ENCODE measurements at regions not wholly inside any gene's neighbourhood (a gene's known extent, or its start where the extent isn't known, plus 50 kb on each side); places are given as distances from the start of the nearest gene placed in this dataset.
"Not testable (repeated sequence)": the region's sequence is repeated elsewhere in the genome, so short reads cannot be mapped to it uniquely, and the experiment has no call there.

DNA sequence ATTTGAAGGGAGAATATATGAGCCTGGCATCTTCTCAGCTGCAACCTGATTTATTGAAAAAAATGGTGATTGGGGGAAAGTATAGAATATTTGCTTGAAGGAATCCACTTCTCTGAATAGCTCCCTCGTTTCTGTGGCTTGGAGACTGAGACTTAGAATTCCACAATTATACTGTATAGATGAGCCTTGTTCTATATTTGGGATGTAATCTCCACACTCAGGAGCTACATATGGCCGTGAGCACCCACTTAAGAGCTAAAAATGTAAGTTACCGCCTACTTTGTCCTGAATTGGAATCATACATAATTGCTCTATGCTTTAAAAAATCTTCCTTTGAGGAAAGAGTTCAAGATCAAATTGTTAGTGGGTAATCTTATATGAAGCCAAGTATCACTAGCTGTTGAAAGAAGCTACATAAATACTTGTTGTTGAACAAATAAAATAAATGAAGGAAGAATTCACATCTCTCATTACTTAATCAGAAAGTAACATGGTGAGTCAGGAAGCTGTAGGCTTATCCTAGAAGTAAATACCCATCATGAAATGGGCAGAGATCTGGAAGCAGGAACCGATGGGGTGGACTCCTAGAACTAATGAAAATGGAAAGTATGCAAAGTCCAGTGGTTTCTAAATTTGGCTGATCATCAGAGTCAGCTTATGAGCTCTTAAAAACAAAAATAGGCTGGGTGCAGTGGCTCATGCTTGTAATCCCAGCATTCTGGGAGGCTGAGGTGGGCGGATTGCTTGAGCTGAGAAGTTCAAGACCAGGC, 254.3 kb downstream of the SOX4 start:
- no peak for DNase-seq (ENCODE audit: low read depth)

- DNase-seq (ENCODE audit: low read depth) = no peak
These were observed 257.1 kb downstream of the SOX4 start for GRCh38 chr6:21850691-21851090.

GRCh38 chr6:21855811-21856455, 262.4 kb downstream of the SOX4 start:
- no peak for DNase-seq (ENCODE audit: low read depth)

DNA sequence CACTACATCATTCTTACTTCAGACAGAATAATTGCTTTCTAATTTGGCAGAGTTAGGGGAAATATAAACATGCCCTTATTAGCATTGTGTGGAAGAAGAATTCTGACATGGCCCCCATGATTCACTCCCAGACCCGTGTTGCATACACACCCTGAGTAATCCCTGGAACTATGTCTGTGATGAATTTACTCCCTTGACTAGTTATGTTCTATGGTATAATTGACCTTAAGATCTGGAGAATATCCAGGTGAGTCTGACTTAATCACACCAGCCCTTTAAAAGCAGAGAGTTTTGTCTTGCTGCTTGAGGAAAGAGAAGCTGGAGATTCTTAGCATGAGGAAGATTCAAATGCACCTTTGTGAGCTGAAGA, 262.9 kb downstream of the SOX4 start:
- DNase-seq (ENCODE audit: low read depth) = no peak

GRCh38 chr6:21856844-21857243, 263.3 kb downstream of the SOX4 start:
- DNase-seq (ENCODE audit: low read depth) = no peak

GRCh38 chr6:21858076-21858475, 264.5 kb downstream of the SOX4 start:
- no peak for DNase-seq (ENCODE audit: low read depth)

GRCh38 chr6:21859193-21859735, 265.7 kb downstream of the SOX4 start:
- no peak for DNase-seq (ENCODE audit: low read depth)

DNA sequence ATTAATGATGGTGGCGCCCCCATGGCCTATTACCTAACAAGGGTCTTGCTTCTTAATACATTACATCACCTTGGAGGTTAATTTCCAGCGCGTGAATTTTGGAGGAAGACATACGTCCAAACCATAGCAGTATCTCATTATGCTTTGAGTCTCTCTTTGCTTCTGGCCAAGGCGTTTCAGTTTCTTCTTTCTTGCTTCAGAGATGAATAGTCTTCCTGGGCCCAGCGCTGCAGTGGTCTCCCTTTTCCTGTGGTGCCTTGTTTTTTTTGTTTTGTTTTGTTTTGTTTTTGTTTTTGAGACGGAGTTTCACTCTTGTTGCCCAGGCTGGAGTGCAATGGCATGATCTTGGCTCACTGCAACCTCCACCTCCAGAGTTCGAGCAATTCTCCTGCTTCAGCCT, 268.4 kb downstream of the SOX4 start:
- DNase-seq (ENCODE audit: low read depth) = no peak

- DNase-seq (ENCODE audit: low read depth) = no peak
These were observed 270.7 kb downstream of the SOX4 start for GRCh38 chr6:21864206-21864605.

DNA sequence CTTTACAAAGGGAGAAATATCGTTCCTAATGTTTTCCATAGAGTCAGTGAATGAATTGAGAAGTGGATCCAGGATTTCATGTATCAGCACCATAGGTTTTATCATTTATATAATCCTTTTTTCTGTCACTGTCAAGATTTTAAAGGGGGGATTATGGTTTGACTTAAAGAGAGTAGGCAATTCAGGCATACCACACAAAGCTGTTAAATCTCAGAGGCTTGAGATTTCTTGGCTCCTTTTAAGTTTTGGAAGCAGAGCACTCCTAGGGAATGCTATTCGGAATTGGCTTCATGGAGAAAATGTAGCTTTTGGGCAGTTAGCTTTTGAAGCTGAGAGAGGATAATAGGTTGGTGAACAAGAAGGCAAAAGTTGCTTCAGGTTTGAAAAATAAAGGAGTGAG, 274.7 kb downstream of the SOX4 start:
- DNase-seq (ENCODE audit: low read depth) = no peak

DNA sequence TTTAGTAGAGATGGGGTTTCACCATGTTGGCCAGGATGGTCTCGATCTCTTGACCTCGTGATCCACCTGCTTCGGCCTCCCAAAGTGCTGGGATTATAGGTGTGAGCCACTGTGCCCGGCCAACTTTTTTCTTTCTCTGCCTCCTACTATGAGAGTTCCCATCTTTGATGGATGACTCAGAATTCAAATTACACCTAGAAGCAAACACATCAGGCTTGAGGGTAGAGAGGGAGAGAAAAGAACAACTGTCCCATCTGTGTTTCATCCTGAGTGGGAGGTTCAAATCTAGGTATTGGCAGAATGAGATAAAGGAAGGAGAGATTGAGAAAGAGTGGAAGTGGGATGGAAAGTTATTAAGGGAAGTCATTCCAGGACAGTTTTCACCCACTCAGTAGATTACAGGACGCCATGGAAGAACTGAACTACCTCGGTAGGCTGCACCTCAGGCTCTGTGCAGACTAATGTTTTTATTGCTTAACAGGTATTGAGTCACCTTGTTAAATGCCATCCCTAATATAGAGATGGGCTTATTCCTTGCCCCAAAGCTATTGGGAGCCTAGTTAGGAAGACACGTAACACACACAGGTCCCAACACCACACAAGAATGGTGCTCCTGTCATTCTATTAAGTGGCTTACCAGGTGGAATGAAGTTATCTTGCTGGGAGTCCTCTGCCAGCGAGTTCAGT, 275.7 kb downstream of the SOX4 start:
- no peak for DNase-seq (ENCODE audit: low read depth)

DNA sequence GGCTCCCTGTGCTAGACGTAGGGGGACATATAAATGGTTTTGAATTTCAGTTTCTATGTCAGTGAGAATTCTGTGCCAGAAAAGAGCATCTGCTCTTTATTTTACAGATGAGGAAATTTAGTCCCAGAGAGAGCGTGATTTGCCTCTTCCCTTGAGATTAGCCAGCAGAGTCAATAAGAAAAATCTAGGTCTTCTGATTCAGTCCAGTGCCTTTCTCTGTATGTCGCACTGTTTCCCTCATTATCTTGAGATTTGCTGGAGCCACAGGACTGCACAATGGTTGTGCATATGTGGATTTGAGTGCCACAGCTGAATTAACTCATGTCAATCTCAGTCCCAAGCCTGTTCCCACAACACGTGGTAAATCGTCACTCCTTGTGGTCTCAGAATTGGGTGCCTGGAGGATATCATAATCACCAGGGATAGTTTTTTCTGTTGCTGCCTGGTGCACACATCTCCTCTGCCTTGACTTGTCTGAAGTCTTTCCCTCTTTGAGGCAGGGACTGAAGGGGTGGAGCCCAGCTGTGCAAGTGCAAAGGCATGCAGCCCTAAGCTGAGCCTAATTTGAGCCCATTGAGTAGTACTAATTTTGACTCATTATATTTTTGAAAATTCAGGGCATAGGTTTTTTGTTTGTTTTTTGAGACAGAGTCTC, 276.7 kb downstream of the SOX4 start:
- DNase-seq (ENCODE audit: low read depth) = no peak

- no peak for DNase-seq (ENCODE audit: low read depth)
These were observed 278.3 kb downstream of the SOX4 start for GRCh38 chr6:21871831-21872230.

DNA sequence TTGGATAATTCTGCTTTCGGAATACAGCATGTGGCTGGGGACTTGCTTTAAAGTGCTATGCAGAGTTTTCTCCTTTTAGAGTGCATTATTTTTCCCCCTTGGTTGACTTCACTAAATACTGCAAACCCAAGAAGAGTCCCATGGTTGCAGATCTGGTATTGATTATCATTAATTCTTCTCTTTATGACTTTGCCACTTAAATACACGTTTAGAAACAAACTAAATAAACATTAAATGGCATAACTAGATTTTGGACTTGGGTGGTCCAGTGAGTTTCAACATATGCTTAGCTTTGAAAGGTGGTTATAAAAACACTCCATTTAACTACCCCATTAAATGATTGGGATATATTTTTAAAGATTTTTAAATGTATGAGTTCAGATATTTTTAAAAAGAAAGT, 279.2 kb downstream of the SOX4 start:
- DNase-seq (ENCODE audit: low read depth) = no peak

GRCh38 chr6:21873562-21873961, 280.0 kb downstream of the SOX4 start:
- no peak for DNase-seq (ENCODE audit: low read depth)

DNA sequence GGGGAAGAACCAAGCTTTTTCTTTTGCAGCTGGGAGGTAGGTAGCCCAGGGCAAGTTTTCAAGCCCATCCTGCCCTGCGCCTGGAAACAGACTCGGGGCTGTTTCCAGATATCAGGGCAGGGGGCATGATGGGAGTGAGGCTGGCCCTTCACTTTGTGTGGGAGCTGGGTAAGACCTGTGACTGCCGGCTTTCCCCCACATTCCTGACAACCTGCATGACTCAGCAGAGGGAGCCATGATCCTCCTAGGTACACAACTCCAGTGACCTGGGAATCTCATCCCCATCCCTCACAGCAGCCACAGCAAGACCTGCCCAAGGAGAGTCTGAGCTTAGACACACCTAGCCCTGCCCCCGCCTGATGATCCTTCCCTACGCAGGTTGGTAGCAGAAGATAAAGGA, 280.8 kb downstream of the SOX4 start:
- no peak for DNase-seq (ENCODE audit: low read depth)

GRCh38 chr6:21877037-21877436, 283.5 kb downstream of the SOX4 start:
- not testable (repeated sequence) for DNase-seq (ENCODE audit: low read depth)

DNA sequence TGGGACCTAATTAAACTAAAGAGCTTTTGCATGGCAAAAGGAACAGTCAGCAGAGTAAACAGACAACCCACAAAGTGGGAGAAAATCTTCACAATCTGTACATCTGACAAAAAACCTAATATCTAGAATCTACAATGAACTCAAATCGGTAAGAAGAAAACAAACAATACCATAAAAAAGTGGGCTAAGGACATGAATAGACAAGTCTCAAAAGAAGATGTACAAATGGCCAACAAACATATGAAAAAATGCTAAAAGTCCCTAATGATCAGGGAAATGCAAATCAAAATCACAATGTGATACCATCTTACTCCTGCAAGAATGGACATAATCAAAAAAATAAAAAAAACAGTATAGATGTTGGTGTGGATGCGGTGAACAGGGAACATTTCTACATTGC, 286.7 kb downstream of the SOX4 start:
- DNase-seq (ENCODE audit: low read depth) = not testable (repeated sequence)

DNA sequence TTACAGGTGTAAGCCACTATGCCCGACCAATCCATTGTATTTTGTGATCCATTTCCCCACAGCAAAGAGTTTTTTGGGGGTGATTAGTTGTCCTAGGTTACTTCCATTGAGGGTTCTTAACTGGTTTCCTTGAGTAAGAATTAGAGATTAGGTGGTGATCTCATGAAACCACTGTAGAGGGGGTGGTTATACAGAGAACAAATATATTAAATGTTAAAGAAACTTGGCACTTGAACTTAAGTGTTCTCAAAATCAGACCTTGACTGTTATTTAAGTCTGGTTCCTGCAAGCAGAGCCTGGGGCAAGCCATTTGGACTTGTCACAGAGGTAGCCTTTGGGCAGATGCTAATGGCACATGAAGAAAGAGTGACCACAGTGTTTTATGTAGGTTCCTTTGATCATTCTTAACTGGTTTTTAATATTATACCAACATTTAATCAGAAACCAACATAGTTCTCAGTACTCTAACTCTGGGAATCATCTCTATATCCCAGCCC, 288.5 kb downstream of the SOX4 start:
- DNase-seq (ENCODE audit: low read depth) = no peak

DNA sequence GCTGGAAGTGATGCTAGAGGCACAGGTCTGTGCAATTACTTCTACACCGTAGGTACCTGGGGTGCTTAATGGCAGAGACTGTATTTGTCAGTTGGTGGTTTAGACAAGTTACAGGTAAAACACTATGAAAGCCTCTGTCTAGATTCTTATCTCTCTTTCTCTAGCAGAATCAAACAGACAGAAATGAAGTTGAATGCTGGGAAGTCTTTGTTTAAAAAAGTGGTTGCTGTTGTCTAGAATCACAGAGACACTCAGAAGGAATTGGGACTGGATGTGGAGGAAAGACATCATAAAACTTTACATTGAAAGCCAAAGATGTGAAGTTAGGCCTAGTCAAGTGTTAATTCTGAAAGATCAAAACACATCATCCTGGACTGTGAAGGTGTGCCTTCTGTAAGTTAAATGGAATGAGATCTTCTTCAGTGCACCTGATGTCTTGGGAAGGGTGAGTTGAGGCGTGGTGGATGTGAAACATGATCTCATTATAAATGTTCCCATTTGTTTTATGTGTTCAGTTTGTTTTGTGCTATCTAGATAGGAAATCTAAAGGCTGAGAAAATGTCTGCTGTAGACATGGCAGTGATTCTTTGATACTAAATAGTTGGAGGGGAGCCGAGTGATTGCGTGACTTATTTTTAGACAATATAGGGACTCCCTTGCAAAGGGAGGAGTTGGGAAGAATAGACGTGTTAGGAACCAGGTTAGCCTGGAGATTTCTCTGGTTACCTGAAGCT, 290.2 kb downstream of the SOX4 start:
- no peak for DNase-seq (ENCODE audit: low read depth)

DNA sequence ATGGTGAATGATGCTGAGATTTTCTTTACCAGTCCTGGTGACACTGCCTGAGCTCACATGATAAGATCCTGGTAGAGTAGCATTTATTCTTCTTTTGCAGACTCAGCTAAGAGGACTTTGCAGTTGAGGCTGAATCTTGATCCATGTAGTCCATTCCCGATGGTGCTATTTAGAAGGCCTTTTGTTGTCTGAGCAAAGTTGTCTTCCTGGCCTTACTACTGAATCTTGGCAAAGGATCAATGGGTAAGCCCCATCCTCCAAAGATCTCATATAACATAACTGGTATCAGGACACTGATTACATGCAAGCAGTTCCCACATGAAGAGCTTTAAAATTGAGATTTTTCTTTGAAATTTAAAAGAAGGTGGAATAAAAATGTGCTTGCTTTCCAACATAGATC, 291.6 kb downstream of the SOX4 start:
- no peak for DNase-seq (ENCODE audit: low read depth)
